A673 (cell line): ENCODE measurements at regions not wholly inside any gene's neighbourhood (a gene's known extent, or its start where the extent isn't known, plus 50 kb on each side); places are given as distances from the start of the nearest gene placed in this dataset.

ENCODE experiments used
- CTCF ChIP-seq: fragments of 300-800, 200-600 bp; sonication (generic); conservative IDR thresholded peaks from 2 replicates; pipeline ENCODE4 v1.5.1; 2017; ENCODE audit warnings: low read depth, mild to moderate bottlenecking, antibody characterized with exemption, low read length, moderate library complexity, mixed read lengths
- EZH2 ChIP-seq: fragments of 200-600 bp; sonication (generic); IDR thresholded peaks from 2 replicates; pipeline ENCODE4 v1.6.1; 2017; ENCODE audit warnings: borderline replicate concordance, low read depth, mild to moderate bottlenecking, mixed read lengths, antibody characterized with exemption, low read length; ENCODE audit not compliant: poor library complexity, severe bottlenecking

- TF ChIP-seq CTCF (peak; percentile 26; the same call in 1 of the 2 replicates), EZH2 (no peak)
These were observed 133.6 kb upstream of the NOX3 start for GRCh38 chr6:155589190-155589589.
